BLaER1 (cell line): ENCODE measurements at regions not wholly inside any gene's neighbourhood (a gene's known extent, or its start where the extent isn't known, plus 50 kb on each side); places are given as distances from the start of the nearest gene placed in this dataset.
A peak's percentile ranks its signal among the peaks of the same experiment; 100 is the strongest.

Source experiments
- H3K27ac ChIP-seq: shearing (Covaris generic); formaldehyde crosslinking; 2 replicates; pipeline ENCODE4 v1.8.1; 2022
- H3K27me3 ChIP-seq: shearing (Covaris generic); formaldehyde crosslinking; 2 replicates; pipeline ENCODE4 v1.8.1; 2022
- H3K36me3 ChIP-seq: shearing (Covaris generic); formaldehyde crosslinking; 2 replicates; pipeline ENCODE4 v1.8.1; 2022
- H3K4me1 ChIP-seq: shearing (Covaris generic); formaldehyde crosslinking; 2 replicates; pipeline ENCODE4 v1.8.1; 2022
- H3K4me2 ChIP-seq: shearing (Covaris generic); formaldehyde crosslinking; 2 replicates; pipeline ENCODE4 v1.8.1; 2022
- H3K4me3 ChIP-seq: shearing (Covaris generic); formaldehyde crosslinking; 2 replicates; pipeline ENCODE4 v1.8.1; 2022
- H3K9ac ChIP-seq: shearing (Covaris generic); formaldehyde crosslinking; 2 replicates; pipeline ENCODE4 v1.8.1; 2022
- H3K9me3 ChIP-seq: shearing (Covaris generic); formaldehyde crosslinking; 2 replicates; pipeline ENCODE4 v1.8.1; 2022
- H4K20me1 ChIP-seq: shearing (Covaris generic); formaldehyde crosslinking; 2 replicates; pipeline ENCODE4 v1.8.1; 2022
- Cebpa-rat ChIP-seq: shearing (Covaris generic); IDR thresholded peaks from 2 replicates; pipeline ENCODE4 v1.8.1; 2022

DNA sequence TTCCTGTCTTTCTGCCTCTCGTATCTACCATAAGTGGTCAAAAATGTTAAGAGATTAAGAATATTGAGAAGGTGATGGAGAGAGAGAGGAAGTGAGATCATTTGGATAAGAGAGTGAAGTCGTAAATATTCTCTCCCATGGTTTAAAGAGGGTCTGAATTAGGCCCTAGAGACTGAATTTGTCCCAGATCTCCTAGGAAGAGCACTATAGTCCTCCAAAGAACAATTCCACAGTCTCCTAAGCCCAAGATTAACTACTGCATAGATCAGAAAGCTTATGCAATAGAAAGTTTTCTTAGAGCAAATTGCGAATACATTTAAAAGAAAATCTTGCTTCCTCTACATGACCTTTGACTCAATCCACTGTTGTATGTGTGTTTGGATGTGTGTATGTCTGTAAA lies 598.8 kb downstream of the TUSC7 start:
- H3K4me1 ChIP-seq: peaks cover 11% of the 10 kb centered on the region; the same call in 1 of the 2 replicates
- H3K4me3 ChIP-seq: no peak overlapping the region
- H3K9me3 ChIP-seq: no peaks in the 10 kb centered on the region
- H3K36me3 ChIP-seq: no peaks in the 10 kb centered on the region
- no peaks in the 10 kb centered on the region for H4K20me1 ChIP-seq
- no peak for TF ChIP-seq Cebpa-rat
- H3K27ac ChIP-seq: no peak overlapping the region
- H3K4me2 ChIP-seq: no peak overlapping the region
- H3K27me3 ChIP-seq: no peaks in the 10 kb centered on the region
- no peak overlapping the region for H3K9ac ChIP-seq

DNA sequence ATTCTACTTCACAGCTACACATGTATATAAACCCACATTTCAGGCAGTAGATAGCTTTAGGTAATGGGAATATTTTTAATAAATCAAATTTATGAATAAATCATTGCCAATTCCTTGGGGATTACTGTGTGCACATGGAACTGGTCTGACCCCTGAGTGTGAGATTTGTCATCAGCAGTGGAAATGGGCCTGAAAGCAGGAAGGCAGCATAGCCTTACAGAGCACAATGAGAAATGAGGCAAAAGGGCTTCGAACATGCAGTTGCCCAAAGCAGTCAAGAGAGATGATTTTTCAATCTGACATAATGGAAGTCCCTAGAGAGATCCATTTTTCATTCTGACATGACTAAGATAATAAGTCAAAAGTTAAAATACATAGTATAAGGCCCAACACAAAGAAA lies 599.2 kb downstream of the TUSC7 start:
- peaks cover 11% of the 10 kb centered on the region; the same call in 1 of the 2 replicates for H3K4me1 ChIP-seq
- H3K27ac ChIP-seq: no peak overlapping the region
- no peaks in the 10 kb centered on the region for H3K27me3 ChIP-seq
- H3K4me2 ChIP-seq: no peak overlapping the region
- no peaks in the 10 kb centered on the region for H4K20me1 ChIP-seq
- TF ChIP-seq Cebpa-rat: no peak
- no peaks in the 10 kb centered on the region for H3K36me3 ChIP-seq
- H3K9ac ChIP-seq: no peak overlapping the region
- no peak overlapping the region for H3K4me3 ChIP-seq
- no peaks in the 10 kb centered on the region for H3K9me3 ChIP-seq

DNA sequence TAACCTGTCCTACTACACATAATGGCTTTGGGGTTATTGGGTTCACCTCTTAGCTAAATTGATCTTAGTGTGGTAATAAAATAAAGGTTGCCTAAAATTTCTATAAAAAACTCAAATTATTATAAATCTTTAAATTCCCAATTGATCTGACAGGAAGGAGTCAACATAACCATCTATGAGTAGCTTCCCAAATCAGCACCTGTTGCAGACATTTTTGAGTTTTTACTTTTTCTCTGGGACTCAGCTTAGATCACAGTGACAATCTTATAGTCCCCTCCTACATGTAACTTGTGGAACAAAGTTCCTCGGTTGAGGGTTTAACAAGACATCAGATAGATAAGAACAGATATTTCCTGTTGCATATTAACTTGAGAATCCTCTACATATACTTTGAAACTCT lies 601.0 kb downstream of the TUSC7 start:
- H4K20me1 ChIP-seq: no peaks in the 10 kb centered on the region
- H3K36me3 ChIP-seq: no peaks in the 10 kb centered on the region
- no peaks in the 10 kb centered on the region for H3K27me3 ChIP-seq
- H3K4me3 ChIP-seq: no peak overlapping the region
- no peaks in the 10 kb centered on the region for H3K9me3 ChIP-seq
- no peak overlapping the region for H3K4me2 ChIP-seq
- TF ChIP-seq Cebpa-rat: no peak
- H3K9ac ChIP-seq: no peak overlapping the region
- H3K4me1 ChIP-seq: peaks cover 11% of the 10 kb centered on the region; the same call in 1 of the 2 replicates
- no peak overlapping the region for H3K27ac ChIP-seq

DNA sequence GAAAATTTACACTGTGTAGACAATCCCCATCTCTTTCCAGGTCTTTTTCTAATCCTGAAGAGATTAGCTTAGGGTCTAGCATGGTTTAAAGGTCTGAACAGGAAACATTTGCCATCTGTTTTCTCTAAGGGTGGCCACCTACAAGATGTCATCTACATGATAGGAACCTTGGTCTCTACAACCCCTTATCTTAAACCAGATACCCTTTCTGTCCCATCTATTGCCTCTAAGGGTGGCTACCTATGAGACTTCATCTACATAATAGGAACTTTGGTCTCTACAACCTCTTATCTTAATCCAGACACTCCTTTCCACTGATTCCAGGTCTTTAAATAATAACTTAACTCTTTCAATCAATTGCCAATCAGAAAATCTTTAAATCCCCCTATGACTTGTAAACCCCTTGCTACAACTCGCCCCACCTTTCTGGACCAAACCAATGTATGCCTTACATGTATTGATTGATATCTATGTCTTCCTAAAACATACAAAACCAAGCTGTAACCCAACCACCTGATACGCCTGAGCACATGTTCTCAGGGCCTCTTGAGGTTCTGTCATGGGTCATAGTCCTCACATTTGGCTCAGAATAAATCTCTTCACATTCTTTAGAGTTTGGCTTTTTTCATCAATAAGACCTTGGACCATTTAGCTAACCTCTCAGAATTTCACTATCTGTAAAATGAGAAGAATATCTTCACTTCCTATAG lies 605.0 kb downstream of the TUSC7 start:
- Histone ChIP-seq H3K9ac (no peak overlapping the region), H4K20me1 (no peaks in the 10 kb centered on the region), H3K9me3 (no peaks in the 10 kb centered on the region), H3K4me2 (no peak overlapping the region), H3K27me3 (no peaks in the 10 kb centered on the region), H3K27ac (no peak overlapping the region), H3K4me1 (no peaks in the 10 kb centered on the region), H3K36me3 (no peaks in the 10 kb centered on the region), H3K4me3 (no peak overlapping the region)
- TF ChIP-seq Cebpa-rat: no peak

DNA sequence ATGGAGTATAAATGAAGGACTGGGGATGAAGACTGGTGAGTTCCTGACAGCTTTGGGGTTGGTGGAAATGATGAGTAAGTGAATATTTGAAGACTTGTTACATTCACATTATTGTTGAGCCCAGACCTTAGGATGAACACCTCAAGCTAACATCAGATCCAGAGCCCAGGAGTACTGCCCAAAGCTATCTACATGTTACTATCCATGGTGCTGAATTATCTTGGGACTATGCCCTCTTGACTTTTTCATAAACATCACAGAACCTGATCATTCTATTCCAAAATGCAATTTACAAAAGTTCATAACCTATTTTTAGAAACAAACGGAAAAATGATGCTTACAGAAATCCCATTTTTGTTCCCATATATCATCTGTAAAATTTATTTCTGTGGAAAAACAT lies 613.3 kb downstream of the TUSC7 start:
- no peaks in the 10 kb centered on the region for H3K36me3 ChIP-seq
- no peaks in the 10 kb centered on the region for H3K27me3 ChIP-seq
- no peaks in the 10 kb centered on the region for H3K9me3 ChIP-seq
- TF ChIP-seq Cebpa-rat: no peak
- no peaks in the 10 kb centered on the region for H3K4me1 ChIP-seq
- no peak overlapping the region for H3K4me2 ChIP-seq
- no peak overlapping the region for H3K9ac ChIP-seq
- no peak overlapping the region for H3K27ac ChIP-seq
- no peaks in the 10 kb centered on the region for H4K20me1 ChIP-seq
- H3K4me3 ChIP-seq: no peak overlapping the region

DNA sequence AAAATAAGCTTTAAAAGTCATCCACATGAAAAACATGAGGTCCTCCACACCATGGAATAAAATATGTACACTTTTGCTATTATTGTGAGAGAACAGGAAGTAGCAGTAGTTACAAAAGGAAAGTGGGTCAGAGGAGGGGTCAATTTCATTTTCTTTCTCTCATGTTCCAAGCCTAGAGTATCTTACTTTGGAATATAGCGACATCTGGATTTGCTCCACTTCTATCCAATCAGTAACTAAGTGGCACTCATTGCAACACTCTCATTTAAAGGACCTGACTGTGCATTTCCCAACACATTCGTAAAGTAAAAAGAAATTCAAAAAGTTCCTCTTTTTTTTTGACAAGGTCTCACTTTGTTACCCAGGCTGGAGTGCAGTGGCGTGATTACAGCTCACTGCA lies 637.3 kb downstream of the TUSC7 start:
- Histone ChIP-seq H3K4me3 (no peak overlapping the region), H3K27me3 (no peaks in the 10 kb centered on the region), H4K20me1 (no peaks in the 10 kb centered on the region), H3K9ac (no peak overlapping the region), H3K4me2 (peak overlapping the region; percentile 15; the same call in 1 of the 2 replicates), H3K9me3 (no peaks in the 10 kb centered on the region), H3K36me3 (no peaks in the 10 kb centered on the region), H3K27ac (no peak overlapping the region), H3K4me1 (peaks cover 8% of the 10 kb centered on the region)
- no peak for TF ChIP-seq Cebpa-rat

DNA sequence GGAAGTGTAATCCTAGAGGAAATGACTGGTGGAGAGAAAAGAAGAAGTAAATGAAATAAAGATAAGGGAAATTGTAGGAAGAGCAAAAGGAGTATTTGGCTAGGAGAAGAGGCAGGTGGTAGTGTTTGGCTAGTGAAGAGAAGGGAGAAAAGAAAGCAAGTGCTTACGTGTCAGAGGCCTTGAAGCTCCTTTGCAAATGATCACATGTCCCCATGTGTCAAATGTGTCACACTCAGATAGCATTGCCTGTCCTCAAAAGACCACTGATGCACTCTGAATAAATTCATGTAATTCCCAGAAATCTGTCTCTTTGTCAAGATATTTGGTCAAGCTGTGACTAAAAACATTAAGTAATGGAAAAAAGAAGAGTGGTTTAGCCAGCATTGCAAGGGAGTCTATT lies 639.3 kb downstream of the TUSC7 start:
- Histone ChIP-seq H3K27me3 (no peaks in the 10 kb centered on the region), H3K4me2 (no peak overlapping the region), H3K27ac (no peak overlapping the region), H3K36me3 (no peaks in the 10 kb centered on the region), H3K4me3 (no peak overlapping the region), H3K9ac (no peak overlapping the region), H3K4me1 (peaks cover 8% of the 10 kb centered on the region), H3K9me3 (no peaks in the 10 kb centered on the region), H4K20me1 (no peaks in the 10 kb centered on the region)
- TF ChIP-seq Cebpa-rat: no peak

DNA sequence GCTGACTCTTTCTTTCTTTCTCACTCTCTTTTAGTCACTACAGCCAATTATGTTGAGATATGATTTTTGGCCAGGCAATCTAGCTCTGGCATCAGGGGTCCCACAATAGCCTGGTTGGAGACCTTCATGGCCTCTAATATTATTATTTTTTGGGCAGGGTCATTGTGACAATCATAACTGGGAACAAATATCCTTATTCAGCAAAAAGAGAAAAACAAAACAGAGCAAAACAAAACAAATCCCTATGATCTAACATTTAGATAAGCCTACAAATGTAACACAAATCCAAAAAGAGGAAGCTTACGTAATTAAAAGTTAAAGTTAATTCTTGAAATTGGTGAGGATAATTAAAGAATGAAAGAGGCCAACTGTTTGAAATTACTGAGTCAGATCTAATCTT lies 640.0 kb downstream of the TUSC7 start:
- no peak for TF ChIP-seq Cebpa-rat
- H3K9ac ChIP-seq: no peak overlapping the region
- H3K4me1 ChIP-seq: peaks cover 8% of the 10 kb centered on the region
- H4K20me1 ChIP-seq: no peaks in the 10 kb centered on the region
- no peak overlapping the region for H3K4me3 ChIP-seq
- H3K27ac ChIP-seq: no peak overlapping the region
- no peaks in the 10 kb centered on the region for H3K27me3 ChIP-seq
- no peaks in the 10 kb centered on the region for H3K36me3 ChIP-seq
- H3K4me2 ChIP-seq: no peak overlapping the region
- no peaks in the 10 kb centered on the region for H3K9me3 ChIP-seq

DNA sequence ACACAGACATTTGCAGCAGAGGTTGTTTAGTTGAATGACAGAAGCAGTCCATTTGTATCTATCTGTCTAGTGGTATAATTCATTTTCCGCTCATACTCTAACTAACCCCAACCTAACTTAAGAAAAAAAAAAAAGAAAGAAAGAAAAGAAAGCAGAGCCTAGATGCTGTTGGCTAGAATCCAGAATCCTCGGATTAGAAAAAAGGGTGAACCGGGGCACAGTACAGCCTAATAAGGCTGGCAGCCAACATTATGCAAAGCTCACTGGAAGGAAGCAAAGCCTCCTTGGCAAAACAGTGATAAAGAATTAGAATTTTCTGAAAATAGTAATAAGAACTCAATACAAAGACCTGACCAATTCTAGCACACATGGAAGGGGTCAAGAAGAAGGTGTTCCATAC lies 640.8 kb downstream of the TUSC7 start:
- H3K27me3 ChIP-seq: no peaks in the 10 kb centered on the region
- no peaks in the 10 kb centered on the region for H3K36me3 ChIP-seq
- TF ChIP-seq Cebpa-rat: no peak
- H3K27ac ChIP-seq: no peak overlapping the region
- no peak overlapping the region for H3K4me2 ChIP-seq
- no peak overlapping the region for H3K4me3 ChIP-seq
- no peaks in the 10 kb centered on the region for H3K9me3 ChIP-seq
- no peak overlapping the region for H3K9ac ChIP-seq
- H4K20me1 ChIP-seq: no peaks in the 10 kb centered on the region
- peaks cover 8% of the 10 kb centered on the region for H3K4me1 ChIP-seq

DNA sequence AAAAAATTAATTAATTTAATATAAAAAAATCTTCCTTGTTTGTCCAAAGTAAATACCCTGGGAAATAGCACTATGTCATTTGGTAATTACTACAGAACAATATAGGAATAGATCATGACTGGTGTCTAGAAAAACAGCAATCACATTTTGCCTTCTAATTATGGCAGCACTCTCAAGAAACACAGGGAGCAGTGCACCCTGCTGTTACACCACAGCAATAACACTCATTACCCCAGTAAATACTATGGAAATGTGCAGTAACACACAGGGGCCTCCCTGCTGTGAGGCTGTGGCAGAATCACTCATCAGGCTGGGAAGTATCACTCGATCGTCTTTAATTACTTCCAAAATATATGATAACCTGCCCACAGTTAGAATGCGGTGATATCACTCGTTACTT lies 646.0 kb downstream of the TUSC7 start:
- TF ChIP-seq Cebpa-rat: no peak
- Histone ChIP-seq H3K9ac (no peak overlapping the region), H3K9me3 (no peaks in the 10 kb centered on the region), H3K4me2 (no peak overlapping the region), H3K4me3 (no peak overlapping the region), H3K4me1 (no peaks in the 10 kb centered on the region), H3K36me3 (no peaks in the 10 kb centered on the region), H3K27ac (no peak overlapping the region), H4K20me1 (no peaks in the 10 kb centered on the region), H3K27me3 (no peaks in the 10 kb centered on the region)
